GM12878 (cell line): ENCODE measurements at regions not wholly inside any gene's neighbourhood (a gene's known extent, or its start where the extent isn't known, plus 50 kb on each side); places are given as distances from the start of the nearest gene placed in this dataset.

Source experiments
- BMI1 ChIP-seq: fragments of 450-650 bp; IDR thresholded peaks from 2 replicates; pipeline ENCODE4 v1.6.1; 2016; ENCODE audit warnings: mild to moderate bottlenecking, moderate library complexity, borderline replicate concordance
- EZH2 ChIP-seq: IDR thresholded peaks from 2 replicates; pipeline ENCODE4 v1.6.1; 2012; ENCODE audit warnings: low read depth, mild to moderate bottlenecking, control low read depth, inconsistent platforms, low read length, borderline replicate concordance; ENCODE audit not compliant: control insufficient read depth
- FOS ChIP-seq: IDR thresholded peaks from 3 replicates; pipeline ENCODE4 v1.6.1; 2011; ENCODE audit warnings: borderline replicate concordance; ENCODE audit not compliant: insufficient read length; ENCODE audit errors: extremely low read depth
- ZNF274 ChIP-seq: IDR thresholded peaks from one replicate; pipeline ENCODE4 v1.8.0; 2011; ENCODE audit not compliant: insufficient read length, insufficient read depth
- TF ChIP-seq, protein P1 (sequence below), 3 experiments: IDR thresholded peaks in 2 of 3; conservative IDR thresholded peaks in 1 of 3; 2 replicates each; pipeline ENCODE4 v1.5.1; 2011; ENCODE audit warnings: low read depth in 3 of 3, low read length in 3 of 3, mild to moderate bottlenecking in 3 of 3, control low read depth in 2 of 3, moderate library complexity in 2 of 3, inconsistent platforms in 1 of 3, mixed read lengths in 1 of 3; ENCODE audit not compliant: control insufficient read depth in 2 of 3, insufficient read depth in 1 of 3; ENCODE audit errors: extremely low read depth in 1 of 3
- TF ChIP-seq, protein P2 (sequence below): IDR thresholded peaks from 2 replicates; pipeline ENCODE4 v1.6.1; 2012; ENCODE audit warnings: low read depth, low read length, improper control_type of control experiment

DNA sequence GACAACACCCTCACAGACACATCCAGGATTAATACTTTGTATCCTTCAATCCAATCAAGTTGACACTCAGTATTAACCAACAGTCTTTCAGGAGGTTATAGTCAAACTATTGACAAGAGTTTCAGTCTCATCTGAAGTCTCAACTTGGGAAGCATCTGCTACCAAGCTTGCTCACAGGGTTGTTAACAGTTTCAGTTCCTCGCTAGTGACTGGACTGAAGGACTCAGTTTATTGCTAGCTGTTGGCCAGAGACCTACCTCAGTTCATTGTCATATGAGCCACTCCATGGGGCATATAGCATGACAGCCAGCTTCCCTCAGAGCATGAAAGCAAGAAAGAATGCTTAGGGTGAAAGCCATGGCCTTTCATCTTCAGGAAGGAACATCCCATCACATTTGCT, 228.6 kb downstream of the EPHA4 start:
- TF ChIP-seq, protein P1, sequence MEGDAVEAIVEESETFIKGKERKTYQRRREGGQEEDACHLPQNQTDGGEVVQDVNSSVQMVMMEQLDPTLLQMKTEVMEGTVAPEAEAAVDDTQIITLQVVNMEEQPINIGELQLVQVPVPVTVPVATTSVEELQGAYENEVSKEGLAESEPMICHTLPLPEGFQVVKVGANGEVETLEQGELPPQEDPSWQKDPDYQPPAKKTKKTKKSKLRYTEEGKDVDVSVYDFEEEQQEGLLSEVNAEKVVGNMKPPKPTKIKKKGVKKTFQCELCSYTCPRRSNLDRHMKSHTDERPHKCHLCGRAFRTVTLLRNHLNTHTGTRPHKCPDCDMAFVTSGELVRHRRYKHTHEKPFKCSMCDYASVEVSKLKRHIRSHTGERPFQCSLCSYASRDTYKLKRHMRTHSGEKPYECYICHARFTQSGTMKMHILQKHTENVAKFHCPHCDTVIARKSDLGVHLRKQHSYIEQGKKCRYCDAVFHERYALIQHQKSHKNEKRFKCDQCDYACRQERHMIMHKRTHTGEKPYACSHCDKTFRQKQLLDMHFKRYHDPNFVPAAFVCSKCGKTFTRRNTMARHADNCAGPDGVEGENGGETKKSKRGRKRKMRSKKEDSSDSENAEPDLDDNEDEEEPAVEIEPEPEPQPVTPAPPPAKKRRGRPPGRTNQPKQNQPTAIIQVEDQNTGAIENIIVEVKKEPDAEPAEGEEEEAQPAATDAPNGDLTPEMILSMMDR (IDR thresholded peaks at IDR 0.05 in 2 of 3, conservative IDR thresholded peaks at IDR 0.05 in 1 of 3; ENCODE audit: control insufficient read depth in 2 of 3, extremely low read depth in 1 of 3, insufficient read depth in 1 of 3, low read depth in 3 of 3, low read length in 3 of 3), result no peak
- TF ChIP-seq FOS (no peak), EZH2 (no peak), BMI1 (no peak), ZNF274 (no peak)
- TF ChIP-seq, protein P2, sequence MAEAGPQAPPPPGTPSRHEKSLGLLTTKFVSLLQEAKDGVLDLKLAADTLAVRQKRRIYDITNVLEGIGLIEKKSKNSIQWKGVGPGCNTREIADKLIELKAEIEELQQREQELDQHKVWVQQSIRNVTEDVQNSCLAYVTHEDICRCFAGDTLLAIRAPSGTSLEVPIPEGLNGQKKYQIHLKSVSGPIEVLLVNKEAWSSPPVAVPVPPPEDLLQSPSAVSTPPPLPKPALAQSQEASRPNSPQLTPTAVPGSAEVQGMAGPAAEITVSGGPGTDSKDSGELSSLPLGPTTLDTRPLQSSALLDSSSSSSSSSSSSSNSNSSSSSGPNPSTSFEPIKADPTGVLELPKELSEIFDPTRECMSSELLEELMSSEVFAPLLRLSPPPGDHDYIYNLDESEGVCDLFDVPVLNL, result no peak
